ENCODE measurements at regions not wholly inside any gene's neighbourhood (a gene's known extent, or its start where the extent isn't known, plus 50 kb on each side); places are given as distances from the start of the nearest gene placed in this dataset.

DNA sequence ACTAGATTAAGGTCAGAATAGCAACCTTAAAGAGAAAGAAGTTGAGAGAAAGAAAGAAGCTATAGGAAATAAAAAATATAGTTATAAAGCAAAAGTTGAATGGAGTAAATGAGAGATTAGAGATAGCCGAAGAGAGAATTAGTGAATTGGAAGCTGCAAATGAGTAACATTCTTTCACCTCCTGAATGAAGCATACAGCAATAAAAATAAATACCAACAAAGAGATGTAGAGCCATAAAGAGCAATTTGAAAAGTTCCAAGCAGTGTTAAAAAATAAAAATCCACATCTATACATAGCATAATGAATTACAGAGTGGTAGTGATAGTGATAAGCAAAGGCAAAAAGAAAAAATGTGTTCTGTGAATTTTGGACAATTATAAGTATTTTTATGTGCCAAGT lies 177.9 kb downstream of the VRK1 start:
- Histone ChIP-seq H3K27ac (no peak overlapping the region), H3K4me2 (no peak overlapping the region), H3K9me2 (replicated peaks; ENCODE audit: insufficient read depth) (no peaks in the 10 kb centered on the region), H3K27me3 (peaks cover 4% of the 10 kb centered on the region), H4K20me1 (ENCODE audit: insufficient read depth, poor library complexity, severe bottlenecking) (no peaks in the 10 kb centered on the region), H3K36me3 (replicated peaks; ENCODE audit: insufficient read depth, low read depth) (no peaks in the 10 kb centered on the region), H3K9me3 (ENCODE audit: low read depth) (peaks cover 8% of the 10 kb centered on the region), H2AFZ (no peak overlapping the region), H3K4me1 (ENCODE audit: insufficient read depth) (no peaks in the 10 kb centered on the region), H3K79me2 (no peaks in the 10 kb centered on the region), H3K4me3 (no peak overlapping the region)
- TF ChIP-seq EZH2phosphoT487 (IDR thresholded peaks at IDR 0.05; ENCODE audit: low read depth, severe bottlenecking, unreplicated experiment) (no peak), EZH2 (IDR thresholded peaks at IDR 0.05; ENCODE audit: borderline replicate concordance) (no peak)
- WGBS (ENCODE audit: low lambda C conversion rate, missing lambda C conversion rate), result 100% methylated on average over 1 of the region's 1 CpG
- DNase-seq (ENCODE audit: low spot score), result no peak

GRCh38 chr14:96978525-96979272 lies 181.5 kb downstream of the VRK1 start:
- no peaks in the 10 kb centered on the region for H4K20me1 ChIP-seq (ENCODE audit: insufficient read depth, poor library complexity, severe bottlenecking)
- no peaks in the 10 kb centered on the region for H3K36me3 ChIP-seq (replicated peaks; ENCODE audit: insufficient read depth, low read depth)
- no peak overlapping the region for H2AFZ ChIP-seq
- TF ChIP-seq, protein P1, sequence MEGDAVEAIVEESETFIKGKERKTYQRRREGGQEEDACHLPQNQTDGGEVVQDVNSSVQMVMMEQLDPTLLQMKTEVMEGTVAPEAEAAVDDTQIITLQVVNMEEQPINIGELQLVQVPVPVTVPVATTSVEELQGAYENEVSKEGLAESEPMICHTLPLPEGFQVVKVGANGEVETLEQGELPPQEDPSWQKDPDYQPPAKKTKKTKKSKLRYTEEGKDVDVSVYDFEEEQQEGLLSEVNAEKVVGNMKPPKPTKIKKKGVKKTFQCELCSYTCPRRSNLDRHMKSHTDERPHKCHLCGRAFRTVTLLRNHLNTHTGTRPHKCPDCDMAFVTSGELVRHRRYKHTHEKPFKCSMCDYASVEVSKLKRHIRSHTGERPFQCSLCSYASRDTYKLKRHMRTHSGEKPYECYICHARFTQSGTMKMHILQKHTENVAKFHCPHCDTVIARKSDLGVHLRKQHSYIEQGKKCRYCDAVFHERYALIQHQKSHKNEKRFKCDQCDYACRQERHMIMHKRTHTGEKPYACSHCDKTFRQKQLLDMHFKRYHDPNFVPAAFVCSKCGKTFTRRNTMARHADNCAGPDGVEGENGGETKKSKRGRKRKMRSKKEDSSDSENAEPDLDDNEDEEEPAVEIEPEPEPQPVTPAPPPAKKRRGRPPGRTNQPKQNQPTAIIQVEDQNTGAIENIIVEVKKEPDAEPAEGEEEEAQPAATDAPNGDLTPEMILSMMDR (IDR thresholded peaks at IDR 0.05; ENCODE audit: poor library complexity), result no peak
- TF ChIP-seq EZH2 (IDR thresholded peaks at IDR 0.05; ENCODE audit: borderline replicate concordance) (no peak), EZH2phosphoT487 (IDR thresholded peaks at IDR 0.05; ENCODE audit: low read depth, severe bottlenecking, unreplicated experiment) (no peak)
- WGBS (ENCODE audit: low lambda C conversion rate, missing lambda C conversion rate), result 67% methylated on average over 4 of the region's 4 CpGs
- H3K4me1 ChIP-seq (ENCODE audit: insufficient read depth), result no peaks in the 10 kb centered on the region
- H3K9me3 ChIP-seq (ENCODE audit: low read depth), result peaks cover 8% of the 10 kb centered on the region
- H3K4me2 ChIP-seq, result no peak overlapping the region
- no peaks in the 10 kb centered on the region for H3K9me2 ChIP-seq (replicated peaks; ENCODE audit: insufficient read depth)
- DNase-seq (ENCODE audit: low spot score), result no peak
- no peaks in the 10 kb centered on the region for H3K79me2 ChIP-seq
- peaks cover 4% of the 10 kb centered on the region for H3K27me3 ChIP-seq
- no peak overlapping the region for H3K4me3 ChIP-seq
- H3K27ac ChIP-seq, result no peak overlapping the region

DNA sequence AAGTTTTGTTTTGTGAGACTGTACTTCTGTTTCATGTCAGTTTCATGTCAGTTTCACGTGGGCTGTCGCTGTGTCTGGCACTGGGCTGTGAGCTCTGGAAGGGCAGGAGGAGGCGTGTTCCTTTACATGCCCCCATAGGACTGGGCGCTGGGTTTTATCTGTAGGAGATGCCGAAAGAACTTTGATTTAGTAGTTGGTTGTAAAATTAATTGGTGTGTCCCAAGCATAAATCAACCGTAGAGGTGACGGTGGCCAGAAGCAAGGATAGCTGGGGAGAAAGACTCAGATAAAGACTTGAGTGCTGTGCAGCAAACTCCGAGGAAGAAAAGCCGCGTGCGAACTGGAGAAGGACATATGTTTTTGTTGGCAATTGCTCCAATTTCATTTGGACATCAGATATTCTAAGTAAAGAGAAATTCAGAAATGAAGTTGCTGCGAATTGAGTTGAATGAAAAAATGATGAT lies 182.5 kb downstream of the VRK1 start:
- Histone ChIP-seq H2AFZ (no peak overlapping the region), H3K9me2 (replicated peaks; ENCODE audit: insufficient read depth) (no peaks in the 10 kb centered on the region), H3K27me3 (peaks cover 4% of the 10 kb centered on the region), H3K4me3 (no peak overlapping the region), H3K79me2 (no peaks in the 10 kb centered on the region), H3K4me1 (ENCODE audit: insufficient read depth) (no peaks in the 10 kb centered on the region), H4K20me1 (ENCODE audit: insufficient read depth, poor library complexity, severe bottlenecking) (no peaks in the 10 kb centered on the region), H3K4me2 (peak overlapping the region; percentile 39), H3K27ac (no peak overlapping the region), H3K9me3 (ENCODE audit: low read depth) (peaks cover 8% of the 10 kb centered on the region), H3K36me3 (replicated peaks; ENCODE audit: insufficient read depth, low read depth) (no peaks in the 10 kb centered on the region)
- TF ChIP-seq EZH2 (IDR thresholded peaks at IDR 0.05; ENCODE audit: borderline replicate concordance) (no peak), EZH2phosphoT487 (IDR thresholded peaks at IDR 0.05; ENCODE audit: low read depth, severe bottlenecking, unreplicated experiment) (no peak)
- TF ChIP-seq, protein P1 (IDR thresholded peaks at IDR 0.05; ENCODE audit: poor library complexity), result no peak
- 48% methylated on average over 12 of the region's 12 CpGs for WGBS (ENCODE audit: low lambda C conversion rate, missing lambda C conversion rate)
- DNase-seq (ENCODE audit: low spot score), result no peak

DNA sequence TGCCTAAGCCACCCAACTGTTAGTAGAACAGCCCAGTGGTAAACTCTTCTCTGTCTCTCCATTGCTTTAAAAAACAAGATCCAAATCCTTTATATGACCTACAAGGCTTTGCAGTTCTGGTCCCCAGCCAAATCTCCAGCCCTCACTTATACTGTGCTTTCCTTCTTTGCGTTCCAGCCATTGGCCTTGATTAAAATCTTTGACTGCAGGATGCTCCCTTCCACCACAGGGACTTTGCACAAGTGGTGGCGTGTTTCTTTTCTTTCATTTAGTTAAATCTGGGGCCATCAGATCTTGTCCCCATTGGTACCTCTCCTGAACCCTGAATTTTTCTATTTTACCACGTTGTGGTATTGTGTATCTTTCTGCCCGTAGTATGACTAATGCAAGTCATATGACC lies 183.7 kb downstream of the VRK1 start:
- Histone ChIP-seq H3K4me1 (ENCODE audit: insufficient read depth) (no peaks in the 10 kb centered on the region), H2AFZ (no peak overlapping the region), H3K79me2 (no peaks in the 10 kb centered on the region), H3K27ac (no peak overlapping the region), H3K4me2 (no peak overlapping the region), H4K20me1 (ENCODE audit: insufficient read depth, poor library complexity, severe bottlenecking) (no peaks in the 10 kb centered on the region), H3K4me3 (no peak overlapping the region), H3K9me2 (replicated peaks; ENCODE audit: insufficient read depth) (no peaks in the 10 kb centered on the region), H3K27me3 (peaks cover 4% of the 10 kb centered on the region), H3K36me3 (replicated peaks; ENCODE audit: insufficient read depth, low read depth) (no peaks in the 10 kb centered on the region), H3K9me3 (ENCODE audit: low read depth) (no peaks in the 10 kb centered on the region)
- DNase-seq (ENCODE audit: low spot score), result no peak
- WGBS (ENCODE audit: low lambda C conversion rate, missing lambda C conversion rate), result 90% methylated on average over 4 of the region's 4 CpGs
- TF ChIP-seq, protein P1 (IDR thresholded peaks at IDR 0.05; ENCODE audit: poor library complexity), result no peak
- no peak for TF ChIP-seq EZH2phosphoT487 (IDR thresholded peaks at IDR 0.05; ENCODE audit: low read depth, severe bottlenecking, unreplicated experiment)
- TF ChIP-seq EZH2 (IDR thresholded peaks at IDR 0.05; ENCODE audit: borderline replicate concordance), result no peak
